SK-N-MC (cell line): ENCODE measurements at regions not wholly inside any gene's neighbourhood (a gene's known extent, or its start where the extent isn't known, plus 50 kb on each side); places are given as distances from the start of the nearest gene placed in this dataset.

Source experiments
- EZH2 ChIP-seq: fragments of 200-600 bp; sonication (generic); IDR thresholded peaks from one replicate; pipeline ENCODE4 v1.6.1; 2017; ENCODE audit warnings: antibody characterized with exemption
- POLR2AphosphoS5 ChIP-seq: IDR thresholded peaks from 2 replicates; pipeline ENCODE4 v1.6.1; 2012; ENCODE audit warnings: mild to moderate bottlenecking, low read depth, low read length, borderline replicate concordance

DNA sequence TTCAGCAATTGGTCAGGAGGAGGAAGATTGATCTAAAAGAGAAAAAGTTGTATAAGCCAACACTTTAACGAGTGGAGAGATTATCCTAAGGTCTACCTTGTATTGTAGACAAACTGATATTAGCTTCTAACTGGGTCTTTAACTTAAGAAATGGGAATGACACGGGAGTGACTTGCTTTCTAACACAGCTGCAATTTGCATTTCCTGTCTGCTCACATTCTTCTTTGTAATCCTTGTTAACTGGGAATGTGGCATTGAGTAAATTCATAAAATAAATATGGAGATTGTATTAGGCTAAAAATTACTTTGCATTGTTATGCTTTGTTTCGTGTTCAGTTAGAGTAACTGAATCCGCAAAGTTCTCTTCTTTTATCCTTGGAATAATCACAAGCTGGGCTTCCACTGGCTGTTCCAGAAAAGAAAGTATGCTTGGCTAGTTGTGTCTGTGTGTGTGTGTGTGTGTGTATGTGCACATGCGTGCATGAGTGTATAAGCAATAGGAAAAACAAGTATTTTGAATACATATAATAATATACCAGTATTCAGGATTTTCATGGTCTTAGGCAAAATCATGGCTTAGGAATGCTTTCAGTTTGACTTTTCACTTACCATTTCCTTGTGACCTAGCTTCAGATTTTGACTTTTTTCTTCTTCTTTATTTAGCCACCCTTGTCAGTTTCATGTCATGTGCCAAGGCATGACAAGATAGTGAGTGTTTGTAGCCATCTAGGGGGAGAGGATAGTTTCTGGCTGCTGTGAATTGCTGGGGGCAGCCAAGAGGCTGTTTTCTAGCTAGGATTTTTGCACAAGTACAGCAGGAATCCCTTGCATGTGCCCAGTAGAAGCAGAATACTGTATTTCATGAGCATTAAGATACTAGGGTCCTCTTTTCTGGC is 54.5 kb upstream of the FZD8 start:
- TF ChIP-seq POLR2AphosphoS5: no peak
- no peak for TF ChIP-seq EZH2
